ENCODE measurements at regions not wholly inside any gene's neighbourhood (a gene's known extent, or its start where the extent isn't known, plus 50 kb on each side); places are given as distances from the start of the nearest gene placed in this dataset.

- TF ChIP-seq REST (IDR thresholded peaks at IDR 0.05; ENCODE audit: insufficient read depth in 1 of 2, low read depth in 2 of 2, low read length in 2 of 2) (no peak), SIN3A (IDR thresholded peaks at IDR 0.05; ENCODE audit: borderline replicate concordance, insufficient read depth, low read length) (no peak), POLR2AphosphoS5 (IDR thresholded peaks at IDR 0.05; ENCODE audit: low read depth, low read length) (no peak), TAF1 (IDR thresholded peaks at IDR 0.05; ENCODE audit: borderline replicate concordance, insufficient read depth, low read length) (no peak), FOXP2 (optimal IDR thresholded peaks at IDR 0.05; ENCODE audit: borderline replicate concordance, extremely low read depth, extremely low read length, insufficient read depth) (no peak)
Observed at GRCh38 chr9:73649552-73649951, 497.9 kb downstream of the ANXA1 start.

DNA sequence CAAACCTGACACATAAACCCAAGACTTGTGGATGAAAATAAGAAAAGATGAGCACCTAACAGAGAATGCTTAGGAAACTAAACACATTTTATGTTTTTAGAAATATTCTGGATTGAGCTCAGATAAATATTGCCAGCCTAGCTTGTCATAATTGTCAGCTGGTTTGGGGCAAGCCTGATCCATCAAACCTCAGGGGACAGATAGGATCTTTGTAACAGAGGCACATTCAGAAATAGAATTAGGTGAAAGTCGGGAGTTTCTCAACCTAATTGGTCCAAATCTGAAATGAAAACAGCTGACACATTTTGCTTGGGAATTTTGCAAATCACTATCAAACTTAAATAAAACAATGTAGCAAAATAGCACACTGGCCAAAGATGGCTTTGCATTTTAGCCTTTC is 503.7 kb downstream of the ANXA1 start:
- no peak for TF ChIP-seq TAF1 (IDR thresholded peaks at IDR 0.05; ENCODE audit: borderline replicate concordance, insufficient read depth, low read length)
- TF ChIP-seq POLR2AphosphoS5 (IDR thresholded peaks at IDR 0.05; ENCODE audit: low read depth, low read length) = no peak
- no peak for TF ChIP-seq FOXP2 (optimal IDR thresholded peaks at IDR 0.05; ENCODE audit: borderline replicate concordance, extremely low read depth, extremely low read length, insufficient read depth)
- no peak for TF ChIP-seq SIN3A (IDR thresholded peaks at IDR 0.05; ENCODE audit: borderline replicate concordance, insufficient read depth, low read length)
- no peak for TF ChIP-seq REST (IDR thresholded peaks at IDR 0.05; ENCODE audit: insufficient read depth in 1 of 2, low read depth in 2 of 2, low read length in 2 of 2)

DNA sequence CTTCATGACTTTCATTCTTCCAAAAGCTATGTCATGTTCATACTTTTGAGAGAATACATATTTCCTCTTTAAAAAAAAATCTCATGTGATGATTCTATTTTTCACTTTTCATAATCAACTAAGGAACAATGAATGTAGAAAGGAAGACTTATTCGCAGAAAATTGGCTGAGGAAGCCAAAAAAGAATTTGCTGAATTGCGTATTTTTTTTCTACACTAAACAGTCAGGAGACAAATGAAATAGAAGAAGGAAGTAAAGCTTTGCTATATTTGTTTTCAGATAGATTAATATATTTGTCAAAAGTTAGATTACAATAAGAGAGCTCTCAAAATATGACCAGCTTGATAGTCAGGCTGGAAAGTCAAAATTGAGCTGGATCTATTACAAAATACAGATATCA is 504.2 kb downstream of the ANXA1 start:
- TF ChIP-seq TAF1 (IDR thresholded peaks at IDR 0.05; ENCODE audit: borderline replicate concordance, insufficient read depth, low read length) = no peak
- no peak for TF ChIP-seq SIN3A (IDR thresholded peaks at IDR 0.05; ENCODE audit: borderline replicate concordance, insufficient read depth, low read length)
- no peak for TF ChIP-seq FOXP2 (optimal IDR thresholded peaks at IDR 0.05; ENCODE audit: borderline replicate concordance, extremely low read depth, extremely low read length, insufficient read depth)
- TF ChIP-seq POLR2AphosphoS5 (IDR thresholded peaks at IDR 0.05; ENCODE audit: low read depth, low read length) = no peak
- TF ChIP-seq REST (IDR thresholded peaks at IDR 0.05; ENCODE audit: insufficient read depth in 1 of 2, low read depth in 2 of 2, low read length in 2 of 2) = no peak

- TF ChIP-seq SIN3A (IDR thresholded peaks at IDR 0.05; ENCODE audit: borderline replicate concordance, insufficient read depth, low read length) (no peak), FOXP2 (optimal IDR thresholded peaks at IDR 0.05; ENCODE audit: borderline replicate concordance, extremely low read depth, extremely low read length, insufficient read depth) (no peak), TAF1 (IDR thresholded peaks at IDR 0.05; ENCODE audit: borderline replicate concordance, insufficient read depth, low read length) (no peak), REST (IDR thresholded peaks at IDR 0.05; ENCODE audit: insufficient read depth in 1 of 2, low read depth in 2 of 2, low read length in 2 of 2) (no peak), POLR2AphosphoS5 (IDR thresholded peaks at IDR 0.05; ENCODE audit: low read depth, low read length) (no peak)
Observed at GRCh38 chr9:73665253-73665652, 513.6 kb downstream of the ANXA1 start.

DNA sequence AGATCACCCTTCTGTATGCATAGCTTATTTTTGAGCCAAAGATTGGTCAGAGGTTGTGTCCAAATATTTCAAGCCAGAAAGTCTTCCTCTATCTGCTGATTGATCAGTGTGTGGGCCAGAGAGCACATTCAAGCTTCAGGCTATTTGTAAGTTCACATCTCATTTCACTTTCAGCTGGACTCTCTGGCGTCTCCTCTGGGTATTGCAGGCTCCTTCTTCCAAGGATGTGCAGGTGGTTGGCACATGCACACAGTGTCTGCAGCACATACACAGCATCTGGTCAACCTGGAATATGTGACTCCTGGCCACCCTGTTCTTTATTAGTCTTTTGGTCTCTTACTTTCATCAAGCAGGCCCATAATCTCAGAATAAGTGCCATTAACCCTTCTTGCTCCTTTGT is 516.1 kb downstream of the ANXA1 start:
- TF ChIP-seq POLR2AphosphoS5 (IDR thresholded peaks at IDR 0.05; ENCODE audit: low read depth, low read length) (no peak), TAF1 (IDR thresholded peaks at IDR 0.05; ENCODE audit: borderline replicate concordance, insufficient read depth, low read length) (no peak), REST (IDR thresholded peaks at IDR 0.05; ENCODE audit: insufficient read depth in 1 of 2, low read depth in 2 of 2, low read length in 2 of 2) (no peak), SIN3A (IDR thresholded peaks at IDR 0.05; ENCODE audit: borderline replicate concordance, insufficient read depth, low read length) (no peak), FOXP2 (optimal IDR thresholded peaks at IDR 0.05; ENCODE audit: borderline replicate concordance, extremely low read depth, extremely low read length, insufficient read depth) (no peak)

Measured in PFSK-1 (cell line).